ENCODE measurements at regions not wholly inside any gene's neighbourhood (a gene's known extent, or its start where the extent isn't known, plus 50 kb on each side); places are given as distances from the start of the nearest gene placed in this dataset.
"Not testable (repeated sequence)": the region's sequence is repeated elsewhere in the genome, so short reads cannot be mapped to it uniquely, and the experiment has no call there.

- DNase-seq (ENCODE audit: low read depth in 2 of 2) = no peak
Observed at GRCh38 chr20:4358552-4358951, 109.5 kb upstream of the ADRA1D start.

GRCh38 chr20:4352348-4352747, 103.3 kb upstream of the ADRA1D start:
- no peak for DNase-seq (ENCODE audit: low read depth in 2 of 2)

- no peak for DNase-seq (ENCODE audit: low read depth in 2 of 2)
Observed at GRCh38 chr20:4350096-4350495, 101.0 kb upstream of the ADRA1D start.

GRCh38 chr20:4344670-4345069, 95.6 kb upstream of the ADRA1D start:
- peak; percentile 43 to 57 for DNase-seq (ENCODE audit: low read depth in 2 of 2)

- DNase-seq (ENCODE audit: low read depth in 2 of 2) = no peak
Observed at GRCh38 chr20:4342609-4343008, 93.5 kb upstream of the ADRA1D start.

GRCh38 chr20:4341804-4342485, 92.9 kb upstream of the ADRA1D start:
- DNase-seq (ENCODE audit: low read depth in 2 of 2) = peak; percentile 72 to 74

GRCh38 chr20:4335722-4336121, 86.6 kb upstream of the ADRA1D start:
- DNase-seq (ENCODE audit: low read depth in 2 of 2) = no peak

- no peak for DNase-seq (ENCODE audit: low read depth in 2 of 2)
Observed at GRCh38 chr20:4332121-4332860, 83.2 kb upstream of the ADRA1D start.

- DNase-seq (ENCODE audit: low read depth in 2 of 2) = no peak
Observed at GRCh38 chr20:4330011-4330410, 80.9 kb upstream of the ADRA1D start.

GRCh38 chr20:4329232-4329631, 80.1 kb upstream of the ADRA1D start:
- no peak for DNase-seq (ENCODE audit: low read depth in 2 of 2)

GRCh38 chr20:4328541-4328940, 79.5 kb upstream of the ADRA1D start:
- DNase-seq (ENCODE audit: low read depth in 2 of 2) = no peak

- no peak for DNase-seq (ENCODE audit: low read depth in 2 of 2)
Observed at GRCh38 chr20:4327956-4328355, 78.9 kb upstream of the ADRA1D start.

- DNase-seq (ENCODE audit: low read depth in 2 of 2) = no peak
Observed at GRCh38 chr20:4326195-4327065, 77.3 kb upstream of the ADRA1D start.

GRCh38 chr20:4325548-4326187, 76.6 kb upstream of the ADRA1D start:
- no peak for DNase-seq (ENCODE audit: low read depth in 2 of 2)

GRCh38 chr20:4324611-4325243, 75.6 kb upstream of the ADRA1D start:
- DNase-seq (ENCODE audit: low read depth in 2 of 2) = no peak

- DNase-seq (ENCODE audit: low read depth in 2 of 2) = no peak
Observed at GRCh38 chr20:4322499-4322898, 73.4 kb upstream of the ADRA1D start.

GRCh38 chr20:4320291-4320690, 71.2 kb upstream of the ADRA1D start:
- DNase-seq (ENCODE audit: low read depth in 2 of 2) = no peak

GRCh38 chr20:4318891-4319290, 69.8 kb upstream of the ADRA1D start:
- DNase-seq (ENCODE audit: low read depth in 2 of 2) = peak in 1 of 2 experiments; percentile 30

GRCh38 chr20:4310616-4311015, 61.5 kb upstream of the ADRA1D start:
- DNase-seq (ENCODE audit: low read depth in 2 of 2) = not testable (repeated sequence)

- no peak for DNase-seq (ENCODE audit: low read depth in 2 of 2)
Observed at GRCh38 chr20:4306206-4306605, 57.1 kb upstream of the ADRA1D start.

GRCh38 chr20:4305091-4305490, 56.0 kb upstream of the ADRA1D start:
- no peak for DNase-seq (ENCODE audit: low read depth in 2 of 2)
